ENCODE measurements at regions not wholly inside any gene's neighbourhood (a gene's known extent, or its start where the extent isn't known, plus 50 kb on each side); places are given as distances from the start of the nearest gene placed in this dataset.

DNA sequence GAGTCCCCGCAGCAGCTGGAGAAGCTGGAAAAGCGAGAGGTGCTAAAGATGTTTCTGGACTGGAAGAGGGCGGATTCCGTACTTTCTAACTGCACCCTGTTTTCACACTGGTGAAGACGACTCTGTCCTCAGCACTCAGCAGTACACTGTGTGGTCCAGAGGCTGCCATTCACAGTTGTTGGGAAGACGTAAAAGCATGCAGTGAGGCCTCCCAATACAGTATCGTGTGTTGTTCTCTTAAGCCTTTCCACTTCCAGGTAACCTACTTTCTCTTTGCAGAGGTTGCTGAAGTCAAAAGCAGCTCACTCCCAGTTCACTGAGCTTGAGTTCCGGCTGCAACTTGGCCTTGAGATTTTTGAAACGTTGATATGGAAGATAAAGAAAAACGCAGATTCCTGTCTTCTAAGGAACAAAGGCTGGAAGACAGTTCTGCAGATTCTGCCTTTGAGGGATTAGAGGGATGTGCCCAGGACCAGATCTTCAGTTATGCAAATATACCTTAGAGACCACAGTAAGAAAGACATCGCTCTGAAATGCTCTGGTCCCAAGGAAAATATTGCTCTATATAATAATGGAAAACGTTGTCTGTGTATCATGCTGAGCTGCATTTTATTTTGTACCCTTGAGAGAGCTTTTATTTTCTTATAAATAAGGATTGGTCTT, 540.9 kb downstream of the TRIML1 start:
- WGBS, 2 experiments (ENCODE audit: insufficient coverage in 1 of 2, insufficient read length in 1 of 2): 78% methylated on average over 12 of the region's 12 CpGs

DNA sequence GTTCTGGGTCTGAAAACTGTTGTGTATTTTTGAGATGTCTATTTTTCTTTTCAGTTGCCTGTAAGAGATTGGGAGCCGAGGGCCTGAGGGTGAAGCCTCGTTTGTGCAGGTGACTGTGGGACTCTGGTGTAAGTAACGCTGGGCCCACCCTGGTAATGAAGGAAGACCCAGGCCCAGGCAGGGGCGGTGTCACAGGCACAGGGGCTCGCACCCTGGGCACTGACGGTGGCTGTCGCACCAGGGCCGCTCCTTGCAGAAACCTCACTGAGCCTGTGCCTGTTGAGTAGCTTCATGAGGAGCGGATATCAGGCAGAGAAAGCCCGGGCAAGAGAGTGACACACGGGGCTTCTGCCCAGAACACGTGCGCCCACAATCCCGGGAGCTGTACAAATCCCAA, 541.4 kb downstream of the TRIML1 start:
- Histone ChIP-seq H3K9me3 (ENCODE audit: control insufficient read depth, low read length) (no peaks in the 10 kb centered on the region), H3K27me3 (ENCODE audit: control insufficient read depth, insufficient read depth, low read length, poor library complexity, severe bottlenecking) (no peaks in the 10 kb centered on the region), H3K27ac (ENCODE audit: low read depth, low read length) (no peak overlapping the region), H3K4me1 (ENCODE audit: control insufficient read depth, insufficient read depth, low read length) (no peaks in the 10 kb centered on the region), H3K4me3 (ENCODE audit: low read length) (no peak overlapping the region), H3K9ac (ENCODE audit: extremely low read depth, low read length, poor library complexity, severe bottlenecking) (no peak overlapping the region), H3K36me3 (ENCODE audit: control insufficient read depth, insufficient read depth, low read length) (no peaks in the 10 kb centered on the region)
- Mint-ChIP-seq H3K36me3 (ENCODE audit: low read depth) (no peaks in the 10 kb centered on the region), H3K4me3 (no peak overlapping the region), H3K27ac (no peak overlapping the region), H3K27me3 (ENCODE audit: insufficient read depth) (no peaks in the 10 kb centered on the region), H3K9me3 (peaks cover 3% of the 10 kb centered on the region), H3K4me1 (no peaks in the 10 kb centered on the region)
- TF ChIP-seq, protein P1, sequence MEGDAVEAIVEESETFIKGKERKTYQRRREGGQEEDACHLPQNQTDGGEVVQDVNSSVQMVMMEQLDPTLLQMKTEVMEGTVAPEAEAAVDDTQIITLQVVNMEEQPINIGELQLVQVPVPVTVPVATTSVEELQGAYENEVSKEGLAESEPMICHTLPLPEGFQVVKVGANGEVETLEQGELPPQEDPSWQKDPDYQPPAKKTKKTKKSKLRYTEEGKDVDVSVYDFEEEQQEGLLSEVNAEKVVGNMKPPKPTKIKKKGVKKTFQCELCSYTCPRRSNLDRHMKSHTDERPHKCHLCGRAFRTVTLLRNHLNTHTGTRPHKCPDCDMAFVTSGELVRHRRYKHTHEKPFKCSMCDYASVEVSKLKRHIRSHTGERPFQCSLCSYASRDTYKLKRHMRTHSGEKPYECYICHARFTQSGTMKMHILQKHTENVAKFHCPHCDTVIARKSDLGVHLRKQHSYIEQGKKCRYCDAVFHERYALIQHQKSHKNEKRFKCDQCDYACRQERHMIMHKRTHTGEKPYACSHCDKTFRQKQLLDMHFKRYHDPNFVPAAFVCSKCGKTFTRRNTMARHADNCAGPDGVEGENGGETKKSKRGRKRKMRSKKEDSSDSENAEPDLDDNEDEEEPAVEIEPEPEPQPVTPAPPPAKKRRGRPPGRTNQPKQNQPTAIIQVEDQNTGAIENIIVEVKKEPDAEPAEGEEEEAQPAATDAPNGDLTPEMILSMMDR (conservative IDR thresholded peaks at IDR 0.05): no peak
- no peak for DNase-seq
- 89 to 93% methylated on average over 9 to 14 of the region's 14 CpGs for WGBS, 2 experiments (ENCODE audit: insufficient coverage in 1 of 2, insufficient read length in 1 of 2)

More for the DNA sequence above, 540.9 kb downstream of the TRIML1 start:
- no peaks in the 10 kb centered on the region for H3K27me3 ChIP-seq (ENCODE audit: control insufficient read depth, insufficient read depth, low read length, poor library complexity, severe bottlenecking)
- Mint-ChIP-seq H3K9me3 (peaks cover 6% of the 10 kb centered on the region), H3K27me3 (ENCODE audit: insufficient read depth) (no peaks in the 10 kb centered on the region), H3K27ac (no peak overlapping the region), H3K36me3 (ENCODE audit: low read depth) (no peaks in the 10 kb centered on the region), H3K4me1 (no peaks in the 10 kb centered on the region), H3K4me3 (no peak overlapping the region)
- DNase-seq: no peak
- no peaks in the 10 kb centered on the region for H3K9me3 ChIP-seq (ENCODE audit: control insufficient read depth, low read length)
- H3K36me3 ChIP-seq (ENCODE audit: control insufficient read depth, insufficient read depth, low read length): no peaks in the 10 kb centered on the region
- H3K4me3 ChIP-seq (ENCODE audit: low read length): no peak overlapping the region
- H3K9ac ChIP-seq (ENCODE audit: extremely low read depth, low read length, poor library complexity, severe bottlenecking): no peak overlapping the region
- no peak overlapping the region for H3K27ac ChIP-seq (ENCODE audit: low read depth, low read length)
- no peaks in the 10 kb centered on the region for H3K4me1 ChIP-seq (ENCODE audit: control insufficient read depth, insufficient read depth, low read length)
- TF ChIP-seq, protein P1 (conservative IDR thresholded peaks at IDR 0.05): no peak

DNA sequence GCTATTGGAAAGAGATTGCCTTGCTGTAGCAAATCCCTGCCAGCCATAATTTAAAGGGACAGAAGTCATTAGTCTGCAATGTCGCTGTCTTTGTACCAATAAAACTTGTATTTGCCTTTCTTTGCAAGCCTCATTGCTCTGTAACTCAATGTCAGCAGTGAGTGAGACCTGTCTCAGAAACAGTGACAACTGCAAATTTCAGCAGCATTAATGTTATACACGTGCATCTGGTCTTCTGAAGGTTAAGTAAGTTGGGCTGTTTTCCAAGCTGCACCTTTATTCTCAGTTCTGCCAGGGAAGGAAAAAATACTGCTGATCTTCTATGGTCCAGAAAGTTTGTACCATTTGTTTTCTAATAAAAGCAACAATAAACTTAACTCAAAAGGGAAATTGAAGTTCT, 543.1 kb downstream of the TRIML1 start:
- WGBS, 2 experiments (ENCODE audit: insufficient coverage in 1 of 2, insufficient read length in 1 of 2): 84 to 88% methylated on average over 2 of the region's 2 CpGs
- no peaks in the 10 kb centered on the region for H3K36me3 Mint-ChIP-seq (ENCODE audit: low read depth)

More for the DNA sequence above, 543.1 kb downstream of the TRIML1 start:
- no peak overlapping the region for H3K27ac Mint-ChIP-seq
- Histone ChIP-seq H3K9ac (ENCODE audit: extremely low read depth, low read length, poor library complexity, severe bottlenecking) (no peak overlapping the region), H3K9me3 (ENCODE audit: control insufficient read depth, low read length) (no peaks in the 10 kb centered on the region), H3K4me3 (ENCODE audit: low read length) (no peak overlapping the region), H3K4me1 (ENCODE audit: control insufficient read depth, insufficient read depth, low read length) (no peaks in the 10 kb centered on the region), H3K36me3 (ENCODE audit: control insufficient read depth, insufficient read depth, low read length) (no peaks in the 10 kb centered on the region), H3K27me3 (ENCODE audit: control insufficient read depth, insufficient read depth, low read length, poor library complexity, severe bottlenecking) (no peaks in the 10 kb centered on the region), H3K27ac (ENCODE audit: low read depth, low read length) (no peak overlapping the region)
- H3K4me1 Mint-ChIP-seq: no peaks in the 10 kb centered on the region
- no peak overlapping the region for H3K4me3 Mint-ChIP-seq
- TF ChIP-seq, protein P1 (conservative IDR thresholded peaks at IDR 0.05): no peak
- H3K9me3 Mint-ChIP-seq: peaks cover 3% of the 10 kb centered on the region
- no peaks in the 10 kb centered on the region for H3K27me3 Mint-ChIP-seq (ENCODE audit: insufficient read depth)
- no peak for DNase-seq

All from endodermal cell (in vitro differentiated cells).